ENCODE measurements at regions not wholly inside any gene's neighbourhood (a gene's known extent, or its start where the extent isn't known, plus 50 kb on each side); places are given as distances from the start of the nearest gene placed in this dataset.

DNA sequence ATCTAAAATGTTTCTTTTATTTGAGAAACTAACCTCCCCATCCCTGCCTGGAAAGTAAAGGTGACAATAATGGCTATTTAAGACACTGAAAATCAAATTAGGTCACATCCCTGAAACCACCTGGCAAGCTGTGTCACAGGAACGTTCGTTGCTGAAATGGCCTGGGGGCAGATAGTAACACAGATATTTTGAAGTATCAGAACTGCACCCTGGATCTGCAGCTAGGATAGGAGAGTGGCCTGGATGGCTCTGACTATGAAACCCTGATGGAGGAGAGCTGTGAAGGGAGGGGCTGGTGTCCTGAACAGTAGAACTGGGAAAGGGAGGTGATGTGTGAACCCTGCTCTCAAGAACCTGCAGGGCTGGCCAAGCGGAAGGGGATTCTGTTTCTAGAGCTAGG, 648.3 kb upstream of the CFAP20DC start:
- H3K4me1 ChIP-seq (ENCODE audit: control insufficient read depth, insufficient read depth, low read length): no peaks in the 10 kb centered on the region
- H3K9ac ChIP-seq (ENCODE audit: low read length): no peak overlapping the region
- no peaks in the 10 kb centered on the region for H3K36me3 ChIP-seq (ENCODE audit: control insufficient read depth, insufficient read depth, low read length)
- no peaks in the 10 kb centered on the region for H3K9me3 ChIP-seq (ENCODE audit: control insufficient read depth, low read length)
- H3K27me3 ChIP-seq (ENCODE audit: control insufficient read depth, insufficient read depth, low read length): no peaks in the 10 kb centered on the region
- no peak overlapping the region for H3K4me3 ChIP-seq (ENCODE audit: low read length)

DNA sequence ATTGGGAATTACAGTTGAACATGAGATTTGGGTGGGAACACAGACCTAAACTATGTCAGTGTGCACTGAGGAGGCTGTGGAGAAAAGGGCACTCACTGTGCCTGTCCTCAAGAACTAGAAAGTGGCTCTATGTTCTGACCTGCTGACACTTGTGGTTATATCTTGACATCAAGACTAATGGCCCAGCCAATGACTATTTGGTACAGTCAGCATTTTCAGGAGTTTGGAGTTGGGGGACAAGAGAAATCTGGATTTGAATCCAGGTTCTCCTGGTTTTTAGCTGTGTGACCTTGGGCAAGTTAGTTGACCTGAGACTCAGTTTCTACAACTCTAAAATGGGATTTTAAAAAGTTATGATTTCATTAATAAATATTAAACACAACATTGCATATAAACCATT, 647.0 kb upstream of the CFAP20DC start:
- Histone ChIP-seq H3K9me3 (ENCODE audit: control insufficient read depth, low read length) (no peaks in the 10 kb centered on the region), H3K36me3 (ENCODE audit: control insufficient read depth, insufficient read depth, low read length) (no peaks in the 10 kb centered on the region), H3K9ac (ENCODE audit: low read length) (no peak overlapping the region), H3K27me3 (ENCODE audit: control insufficient read depth, insufficient read depth, low read length) (no peaks in the 10 kb centered on the region), H3K4me1 (ENCODE audit: control insufficient read depth, insufficient read depth, low read length) (no peaks in the 10 kb centered on the region), H3K4me3 (ENCODE audit: low read length) (no peak overlapping the region)

DNA sequence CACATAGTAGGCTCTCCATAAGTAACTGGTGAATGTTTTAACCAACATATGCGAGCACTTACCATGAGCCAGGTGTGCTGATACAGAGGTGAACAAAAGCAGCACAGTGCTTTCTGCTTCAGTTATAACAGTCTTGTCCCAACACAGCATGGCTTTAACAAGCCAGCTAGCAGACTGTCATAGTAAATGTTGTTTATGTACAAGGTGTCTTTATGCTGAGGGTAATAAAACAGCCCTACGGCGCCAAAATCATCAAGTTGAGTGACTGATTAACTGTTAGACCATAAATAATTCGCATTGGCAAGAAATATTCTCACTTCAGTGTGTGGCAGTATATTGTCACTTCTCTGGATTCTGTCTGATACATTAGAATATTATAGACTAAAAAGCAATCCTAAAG, 646.0 kb upstream of the CFAP20DC start:
- no peaks in the 10 kb centered on the region for H3K36me3 ChIP-seq (ENCODE audit: control insufficient read depth, insufficient read depth, low read length)
- H3K4me3 ChIP-seq (ENCODE audit: low read length): no peak overlapping the region
- no peaks in the 10 kb centered on the region for H3K4me1 ChIP-seq (ENCODE audit: control insufficient read depth, insufficient read depth, low read length)
- H3K9me3 ChIP-seq (ENCODE audit: control insufficient read depth, low read length): no peaks in the 10 kb centered on the region
- H3K9ac ChIP-seq (ENCODE audit: low read length): no peak overlapping the region
- no peaks in the 10 kb centered on the region for H3K27me3 ChIP-seq (ENCODE audit: control insufficient read depth, insufficient read depth, low read length)

DNA sequence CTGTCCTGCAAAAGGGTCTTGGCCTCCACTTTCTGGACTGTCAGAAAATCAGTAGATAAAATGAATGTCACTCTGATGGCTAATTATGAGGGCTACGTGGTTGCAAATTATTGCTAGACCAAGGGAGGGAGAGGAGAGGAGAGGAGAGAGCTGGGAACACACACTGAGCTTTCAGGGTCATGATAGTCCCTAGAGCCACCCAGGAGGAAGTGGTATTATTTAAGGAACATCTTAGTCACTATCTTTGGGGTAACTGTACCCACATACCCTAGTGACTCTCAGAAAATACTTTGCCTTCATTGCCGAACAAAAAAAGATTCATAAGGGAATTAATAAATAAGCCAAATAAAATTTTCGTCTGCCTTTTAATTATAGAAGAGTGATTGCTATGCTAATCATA, 642.3 kb upstream of the CFAP20DC start:
- Histone ChIP-seq H3K36me3 (ENCODE audit: control insufficient read depth, insufficient read depth, low read length) (no peaks in the 10 kb centered on the region), H3K9ac (ENCODE audit: low read length) (no peak overlapping the region), H3K9me3 (ENCODE audit: control insufficient read depth, low read length) (no peaks in the 10 kb centered on the region), H3K4me3 (ENCODE audit: low read length) (no peak overlapping the region), H3K4me1 (ENCODE audit: control insufficient read depth, insufficient read depth, low read length) (no peaks in the 10 kb centered on the region), H3K27me3 (ENCODE audit: control insufficient read depth, insufficient read depth, low read length) (no peaks in the 10 kb centered on the region)

DNA sequence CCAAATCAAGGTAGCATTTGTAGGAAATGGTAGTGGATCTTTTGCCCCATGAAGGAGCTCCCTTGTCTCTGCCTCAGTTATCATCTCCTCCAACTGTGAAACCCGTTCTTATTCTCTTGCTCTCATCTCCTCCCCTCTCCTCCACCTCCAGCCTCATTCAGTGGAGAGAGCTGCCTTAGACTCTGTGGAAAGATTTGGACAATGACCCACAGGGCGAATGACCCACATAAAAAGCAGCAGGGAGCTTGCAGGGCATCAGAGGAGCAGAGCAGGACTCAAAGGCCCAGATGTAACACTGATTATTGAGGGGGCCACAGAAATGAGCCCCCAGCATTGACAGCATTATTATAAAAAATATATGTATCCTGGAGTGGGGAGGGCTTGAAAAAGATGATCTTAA, 641.1 kb upstream of the CFAP20DC start:
- Histone ChIP-seq H3K27me3 (ENCODE audit: control insufficient read depth, insufficient read depth, low read length) (no peaks in the 10 kb centered on the region), H3K9ac (ENCODE audit: low read length) (no peak overlapping the region), H3K9me3 (ENCODE audit: control insufficient read depth, low read length) (no peaks in the 10 kb centered on the region), H3K4me1 (ENCODE audit: control insufficient read depth, insufficient read depth, low read length) (no peaks in the 10 kb centered on the region), H3K36me3 (ENCODE audit: control insufficient read depth, insufficient read depth, low read length) (no peaks in the 10 kb centered on the region), H3K4me3 (ENCODE audit: low read length) (no peak overlapping the region)

DNA sequence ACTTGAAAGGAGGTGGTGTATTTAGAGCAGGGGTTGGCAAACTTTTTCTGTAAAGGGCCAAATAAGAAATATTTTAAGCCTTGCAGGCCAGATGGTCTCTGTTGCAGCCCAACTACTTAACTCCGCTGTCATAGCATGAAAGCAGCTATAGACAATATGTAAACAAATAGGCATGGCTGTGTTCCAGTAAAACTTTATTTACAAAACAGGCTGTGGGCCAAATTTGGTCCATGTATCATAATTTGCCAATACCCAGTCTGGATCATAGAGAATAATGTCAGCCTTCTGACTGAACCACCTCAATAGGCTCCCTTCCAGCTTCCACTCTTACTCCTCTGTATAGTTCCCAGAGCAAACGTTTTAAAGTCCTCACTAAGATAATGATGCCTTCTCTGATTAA, 638.8 kb upstream of the CFAP20DC start:
- no peaks in the 10 kb centered on the region for H3K36me3 ChIP-seq (ENCODE audit: control insufficient read depth, insufficient read depth, low read length)
- no peak overlapping the region for H3K9ac ChIP-seq (ENCODE audit: low read length)
- no peaks in the 10 kb centered on the region for H3K4me1 ChIP-seq (ENCODE audit: control insufficient read depth, insufficient read depth, low read length)

DNA sequence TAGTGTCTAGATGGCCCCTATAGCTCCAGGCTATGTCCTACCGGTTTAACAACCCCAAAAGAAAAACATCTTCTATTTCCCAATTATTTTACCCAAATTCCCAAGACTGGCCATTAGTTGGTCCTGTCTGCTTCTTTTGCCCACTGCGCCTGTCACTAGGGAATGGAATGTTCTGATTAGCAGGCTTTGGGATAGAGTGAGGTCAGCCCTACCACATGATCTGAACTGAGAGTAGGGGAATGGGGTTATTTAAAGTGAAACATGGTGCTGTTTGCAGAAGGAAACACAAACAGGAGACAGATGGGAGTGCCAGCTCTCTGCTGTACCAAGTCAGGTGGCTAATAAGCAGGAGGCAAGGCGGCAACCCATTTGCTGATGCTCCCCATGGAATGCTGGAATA, 635.6 kb upstream of the CFAP20DC start:
- H3K4me1 ChIP-seq (ENCODE audit: control insufficient read depth, insufficient read depth, low read length): no peaks in the 10 kb centered on the region
- H3K9ac ChIP-seq (ENCODE audit: low read length): no peak overlapping the region
- H3K36me3 ChIP-seq (ENCODE audit: control insufficient read depth, insufficient read depth, low read length): no peaks in the 10 kb centered on the region
- no peaks in the 10 kb centered on the region for H3K27me3 ChIP-seq (ENCODE audit: control insufficient read depth, insufficient read depth, low read length)
- no peaks in the 10 kb centered on the region for H3K9me3 ChIP-seq (ENCODE audit: control insufficient read depth, low read length)
- no peak overlapping the region for H3K4me3 ChIP-seq (ENCODE audit: low read length)

More for the DNA sequence above, 638.8 kb upstream of the CFAP20DC start:
- no peaks in the 10 kb centered on the region for H3K27me3 ChIP-seq (ENCODE audit: control insufficient read depth, insufficient read depth, low read length)
- H3K9me3 ChIP-seq (ENCODE audit: control insufficient read depth, low read length): no peaks in the 10 kb centered on the region
- H3K4me3 ChIP-seq (ENCODE audit: low read length): no peak overlapping the region

DNA sequence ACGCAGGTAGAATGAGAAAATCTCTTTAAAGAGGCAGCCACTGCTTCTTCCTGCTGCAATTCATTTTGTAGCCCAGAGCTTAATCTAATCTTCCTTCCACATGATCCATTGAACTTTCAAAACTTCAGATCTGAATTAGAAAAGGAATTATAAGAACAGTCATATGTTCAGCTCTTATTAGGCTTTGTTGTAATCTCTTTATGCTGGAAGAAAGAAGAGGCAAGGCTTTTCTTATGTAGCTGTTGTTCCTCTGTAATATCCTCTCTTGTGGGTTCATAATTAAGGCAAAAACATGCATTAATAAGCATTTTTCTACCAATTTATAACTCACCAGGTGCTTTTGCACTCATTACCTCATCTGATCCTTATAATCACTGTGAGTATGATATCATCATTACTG, 634.9 kb upstream of the CFAP20DC start:
- Histone ChIP-seq H3K4me3 (ENCODE audit: low read length) (no peak overlapping the region), H3K9ac (ENCODE audit: low read length) (no peak overlapping the region), H3K9me3 (ENCODE audit: control insufficient read depth, low read length) (no peaks in the 10 kb centered on the region), H3K36me3 (ENCODE audit: control insufficient read depth, insufficient read depth, low read length) (no peaks in the 10 kb centered on the region), H3K4me1 (ENCODE audit: control insufficient read depth, insufficient read depth, low read length) (no peaks in the 10 kb centered on the region), H3K27me3 (ENCODE audit: control insufficient read depth, insufficient read depth, low read length) (no peaks in the 10 kb centered on the region)

DNA sequence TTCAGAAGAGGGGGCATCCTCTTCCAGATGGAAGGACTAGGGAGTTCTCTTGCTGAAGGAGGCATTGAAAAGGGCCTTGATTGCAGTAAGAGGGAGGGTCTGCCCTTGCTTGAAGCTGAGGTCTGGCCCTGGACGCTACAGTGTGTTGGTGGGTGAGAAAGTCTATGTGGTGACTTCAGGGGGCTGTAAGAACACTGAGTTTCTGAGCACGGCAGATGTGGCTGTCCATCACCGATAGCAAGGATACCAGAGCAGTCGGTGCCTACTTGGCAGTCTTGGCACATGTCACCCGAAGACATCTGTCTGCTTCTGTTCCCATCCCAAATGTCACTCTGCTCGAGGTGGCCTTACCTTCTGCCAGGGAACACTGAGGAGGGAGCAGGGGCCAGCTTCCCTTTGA, 631.1 kb upstream of the CFAP20DC start:
- Histone ChIP-seq H3K9me3 (ENCODE audit: control insufficient read depth, low read length) (no peaks in the 10 kb centered on the region), H3K27me3 (ENCODE audit: control insufficient read depth, insufficient read depth, low read length) (no peaks in the 10 kb centered on the region), H3K4me3 (ENCODE audit: low read length) (no peak overlapping the region), H3K4me1 (ENCODE audit: control insufficient read depth, insufficient read depth, low read length) (peaks cover 5% of the 10 kb centered on the region), H3K9ac (ENCODE audit: low read length) (no peak overlapping the region), H3K36me3 (ENCODE audit: control insufficient read depth, insufficient read depth, low read length) (no peaks in the 10 kb centered on the region)

DNA sequence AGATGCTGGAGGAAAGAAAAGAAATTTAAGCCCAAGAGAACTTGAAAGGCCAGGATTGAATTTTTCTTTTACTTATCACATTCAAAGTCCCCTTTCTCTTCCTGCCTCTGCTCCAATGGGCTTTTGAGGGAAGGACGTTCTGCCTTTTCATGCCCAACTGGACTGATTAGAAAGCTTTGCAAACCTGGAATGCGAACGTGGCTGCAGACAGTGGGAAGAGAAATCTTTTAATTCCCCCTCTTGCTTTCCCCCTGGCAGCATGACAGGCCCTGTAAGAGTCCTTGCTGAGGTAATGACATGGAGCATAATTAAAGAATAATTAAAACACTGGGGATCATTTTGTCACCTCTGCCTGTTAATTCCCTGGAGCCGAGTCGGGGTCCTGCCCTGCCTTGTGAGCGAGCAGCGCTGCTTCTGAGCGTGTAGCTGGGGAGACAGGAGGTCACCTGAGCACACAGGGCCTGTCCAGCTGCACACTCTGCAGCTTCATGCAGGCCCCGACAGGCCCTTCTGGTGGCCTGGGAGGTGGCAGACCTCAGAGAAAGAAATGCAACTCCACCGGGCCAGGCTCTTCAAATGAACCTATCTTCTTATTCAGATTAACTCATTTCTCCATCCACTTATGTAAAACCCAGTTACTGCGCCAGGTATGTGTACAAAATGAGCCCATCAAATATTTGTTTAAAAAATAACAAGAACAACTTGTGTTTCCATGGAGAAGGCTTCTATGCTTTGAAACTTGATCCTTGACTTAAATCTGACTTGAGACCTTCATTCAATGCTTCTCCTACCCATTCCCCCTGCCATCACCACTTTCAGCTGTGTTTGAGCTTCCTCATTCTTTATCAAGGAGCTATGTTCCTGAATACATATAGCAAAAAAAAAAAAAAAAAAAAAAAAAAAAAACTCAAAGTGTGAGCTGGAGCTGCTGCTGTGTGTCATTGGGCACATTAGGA, 628.2 kb upstream of the CFAP20DC start:
- no peak overlapping the region for H3K4me3 ChIP-seq (ENCODE audit: low read length)
- no peak overlapping the region for H3K9ac ChIP-seq (ENCODE audit: low read length)
- H3K27me3 ChIP-seq (ENCODE audit: control insufficient read depth, insufficient read depth, low read length): no peaks in the 10 kb centered on the region
- H3K4me1 ChIP-seq (ENCODE audit: control insufficient read depth, insufficient read depth, low read length): peaks cover 5% of the 10 kb centered on the region
- no peaks in the 10 kb centered on the region for H3K9me3 ChIP-seq (ENCODE audit: control insufficient read depth, low read length)
- H3K36me3 ChIP-seq (ENCODE audit: control insufficient read depth, insufficient read depth, low read length): no peaks in the 10 kb centered on the region

DNA sequence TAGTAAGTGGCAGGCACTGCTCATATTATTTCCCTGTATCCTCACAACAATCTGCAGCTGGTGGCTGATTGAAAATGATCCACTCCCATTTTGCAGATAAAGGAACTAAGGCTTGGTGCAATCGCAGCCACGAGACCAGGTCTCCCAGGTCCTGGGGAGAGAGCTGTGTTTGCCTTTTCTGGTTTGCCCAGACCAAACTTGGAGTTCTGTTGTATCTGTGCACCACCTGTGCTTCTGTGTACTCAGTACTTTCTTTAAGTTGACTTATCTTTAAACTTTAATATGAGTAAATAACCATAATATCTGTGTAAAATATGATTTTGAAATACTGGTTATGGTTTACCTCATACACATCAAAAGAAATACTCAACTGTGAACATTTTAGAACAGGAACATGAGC, 625.7 kb upstream of the CFAP20DC start:
- H3K27me3 ChIP-seq (ENCODE audit: control insufficient read depth, insufficient read depth, low read length): no peaks in the 10 kb centered on the region
- peaks cover 5% of the 10 kb centered on the region for H3K4me1 ChIP-seq (ENCODE audit: control insufficient read depth, insufficient read depth, low read length)
- no peaks in the 10 kb centered on the region for H3K9me3 ChIP-seq (ENCODE audit: control insufficient read depth, low read length)
- no peak overlapping the region for H3K4me3 ChIP-seq (ENCODE audit: low read length)
- no peak overlapping the region for H3K9ac ChIP-seq (ENCODE audit: low read length)
- H3K36me3 ChIP-seq (ENCODE audit: control insufficient read depth, insufficient read depth, low read length): no peaks in the 10 kb centered on the region

DNA sequence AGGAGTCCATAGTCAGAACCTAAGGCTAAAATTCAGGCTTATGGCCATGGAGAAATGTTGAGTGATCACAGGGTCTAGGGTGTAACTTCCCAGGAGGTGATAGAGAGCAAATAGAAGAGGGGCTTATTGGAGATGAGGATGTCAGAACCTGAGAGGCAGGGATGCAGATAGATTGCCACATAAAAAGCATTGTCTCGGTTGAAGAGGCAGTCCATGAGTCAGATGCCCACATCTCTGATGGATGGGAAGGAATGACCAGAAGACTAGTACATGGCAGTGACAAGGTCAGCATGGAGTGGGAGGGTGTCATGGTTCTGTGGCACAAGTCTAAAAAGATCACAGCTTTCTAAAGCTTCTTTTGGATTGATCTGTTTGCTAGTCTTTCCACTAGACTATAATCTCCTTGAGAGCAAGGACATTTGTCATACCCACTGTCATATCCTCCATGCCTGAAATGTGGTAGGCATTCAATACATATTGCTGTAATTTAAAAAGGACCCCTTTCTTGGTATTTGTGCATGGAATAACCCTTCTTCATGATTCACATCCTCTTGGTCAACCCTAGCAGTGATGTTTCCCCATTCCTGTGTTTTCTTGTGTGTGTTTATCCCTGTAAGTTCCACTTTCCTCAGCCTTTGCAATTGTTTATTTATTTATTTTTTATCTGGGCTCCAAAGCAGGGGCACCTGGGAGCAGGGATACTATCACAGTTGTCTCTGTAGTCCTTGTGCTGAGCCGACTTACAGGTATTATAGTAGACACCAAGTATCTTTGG, 613.4 kb upstream of the CFAP20DC start:
- H3K27me3 ChIP-seq (ENCODE audit: control insufficient read depth, insufficient read depth, low read length): peaks cover 4% of the 10 kb centered on the region
- H3K9ac ChIP-seq (ENCODE audit: low read length): no peak overlapping the region
- no peaks in the 10 kb centered on the region for H3K36me3 ChIP-seq (ENCODE audit: control insufficient read depth, insufficient read depth, low read length)
- no peak overlapping the region for H3K4me3 ChIP-seq (ENCODE audit: low read length)
- no peaks in the 10 kb centered on the region for H3K9me3 ChIP-seq (ENCODE audit: control insufficient read depth, low read length)
- peaks cover 32% of the 10 kb centered on the region for H3K4me1 ChIP-seq (ENCODE audit: control insufficient read depth, insufficient read depth, low read length)

Measured in mucosa of stomach (tissue), 1 donor.